Prostate gland (tissue), 2 donors: ENCODE measurements at regions not wholly inside any gene's neighbourhood (a gene's known extent, or its start where the extent isn't known, plus 50 kb on each side); places are given as distances from the start of the nearest gene placed in this dataset.

Source experiments
- DNase-seq: peaks from one replicate; pipeline ENCODE4 v3.0.0-alpha.2; 2019; ENCODE audit warnings: low spot score
- H3K27ac ChIP-seq, 2 donors: fragments of 200-600 bp; sonication (generic); 2 replicates each; pipeline ENCODE4 v1.5.1; 2017 to 2019
- H3K27me3 ChIP-seq: fragments of 200-600 bp; sonication (generic); replicated peaks from 2 replicates; pipeline ENCODE4 v1.5.1; 2019; ENCODE audit not compliant: insufficient read depth
- H3K36me3 ChIP-seq, 2 donors: fragments of 200-600 bp; sonication (generic); 1 replicate in 1 of 2; 2 replicates in 1 of 2; pipeline versions ENCODE4 v1.5.1 to v1.8.1; 2017 to 2019
- H3K4me1 ChIP-seq: fragments of 200-600 bp; sonication (generic); replicated peaks from 2 replicates; pipeline ENCODE4 v1.5.1; 2019
- H3K4me3 ChIP-seq, 2 donors: fragments of 200-600 bp; sonication (generic); 2 replicates each; pipeline ENCODE4 v1.5.1; 2017 to 2019
- H3K9me3 ChIP-seq: fragments of 200-600 bp; sonication (generic); 2 replicates; pipeline ENCODE4 v1.5.1; 2017
- POLR2A ChIP-seq: fragments of 450-650 bp; IDR thresholded peaks from one replicate; pipeline ENCODE4 v1.6.1; 2016; ENCODE audit warnings: antibody characterized with exemption, mild to moderate bottlenecking
- POLR2AphosphoS5 ChIP-seq: sonication (generic); formaldehyde crosslinking; IDR thresholded peaks from one replicate; pipeline ENCODE4 v1.6.1; 2017; ENCODE audit warnings: antibody characterized with exemption
- WGBS: methylation state at CpG from one replicate; pipeline ENCODE4 v1.1.5; 2018; 5-methylcytosine and 5-hydroxymethylcytosine counted together
- intact Hi-C: fragments of 100-400 bp; cut with DNase I; formaldehyde crosslinking; loops from one replicate; pipeline ENCODE4 v1.14.2; 2022
- TF ChIP-seq, protein P1 (sequence below), 4 experiments: fragments of 200-600 bp in 2 of 4; fragments of 450-650 bp in 2 of 4; sonication (generic) in 2 of 4; IDR thresholded peaks; 1 replicate in 3 of 4; 2 replicates in 1 of 4; pipeline ENCODE4 v1.5.1; 2016 to 2019; ENCODE audit warnings: antibody characterized with exemption in 4 of 4, mild to moderate bottlenecking in 2 of 4, moderate library complexity in 2 of 4

- Histone ChIP-seq H3K27ac (no peak overlapping the region), H3K4me3 (no peak overlapping the region), H3K9me3 (no peaks in the 10 kb centered on the region), H3K4me1 (peaks cover 7% of the 10 kb centered on the region), H3K36me3 (no peaks in the 10 kb centered on the region), H3K27me3 (peaks cover 17% of the 10 kb centered on the region)
- intact Hi-C loops: no loop called here
- DNase-seq: no peak
- TF ChIP-seq, protein P1, sequence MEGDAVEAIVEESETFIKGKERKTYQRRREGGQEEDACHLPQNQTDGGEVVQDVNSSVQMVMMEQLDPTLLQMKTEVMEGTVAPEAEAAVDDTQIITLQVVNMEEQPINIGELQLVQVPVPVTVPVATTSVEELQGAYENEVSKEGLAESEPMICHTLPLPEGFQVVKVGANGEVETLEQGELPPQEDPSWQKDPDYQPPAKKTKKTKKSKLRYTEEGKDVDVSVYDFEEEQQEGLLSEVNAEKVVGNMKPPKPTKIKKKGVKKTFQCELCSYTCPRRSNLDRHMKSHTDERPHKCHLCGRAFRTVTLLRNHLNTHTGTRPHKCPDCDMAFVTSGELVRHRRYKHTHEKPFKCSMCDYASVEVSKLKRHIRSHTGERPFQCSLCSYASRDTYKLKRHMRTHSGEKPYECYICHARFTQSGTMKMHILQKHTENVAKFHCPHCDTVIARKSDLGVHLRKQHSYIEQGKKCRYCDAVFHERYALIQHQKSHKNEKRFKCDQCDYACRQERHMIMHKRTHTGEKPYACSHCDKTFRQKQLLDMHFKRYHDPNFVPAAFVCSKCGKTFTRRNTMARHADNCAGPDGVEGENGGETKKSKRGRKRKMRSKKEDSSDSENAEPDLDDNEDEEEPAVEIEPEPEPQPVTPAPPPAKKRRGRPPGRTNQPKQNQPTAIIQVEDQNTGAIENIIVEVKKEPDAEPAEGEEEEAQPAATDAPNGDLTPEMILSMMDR (IDR thresholded peaks at IDR 0.05): no peak
- TF ChIP-seq POLR2AphosphoS5: no peak
- no peak for TF ChIP-seq POLR2A
- WGBS: 63% methylated on average over 24 of the region's 28 CpGs
These were observed 61.3 kb downstream of the UNCX start for GRCh38 chr7:1293950-1294411.

DNA sequence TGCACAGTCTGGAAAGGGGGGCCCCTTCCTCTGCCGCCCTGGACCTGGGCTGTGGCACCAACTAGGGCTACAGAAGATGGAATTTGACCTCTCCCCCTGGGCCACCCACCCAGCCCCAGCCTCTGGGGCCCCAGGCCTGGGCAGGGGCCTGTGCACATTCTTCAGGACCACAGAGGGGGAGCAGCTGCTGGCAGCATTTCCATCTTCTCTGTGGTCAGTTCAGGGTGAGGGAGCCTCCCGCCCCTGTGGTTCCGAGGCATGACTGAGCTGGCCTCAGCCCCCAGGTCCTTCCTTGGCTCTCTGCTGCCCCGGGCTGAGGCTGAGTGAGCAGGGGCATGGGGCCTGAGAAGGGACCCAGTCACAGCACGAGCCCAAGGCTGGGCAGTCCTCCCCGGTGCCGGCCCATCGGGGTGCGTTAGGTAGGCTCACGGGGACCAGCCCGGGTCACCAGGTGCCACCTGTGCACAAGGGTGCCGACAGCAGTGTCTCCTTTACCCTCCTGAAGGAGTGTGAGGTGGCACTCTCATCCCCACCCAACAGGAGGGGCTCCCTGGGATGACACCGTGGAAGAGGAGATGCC lies 63.2 kb downstream of the UNCX start:
- Histone ChIP-seq H3K4me1 (peaks cover 7% of the 10 kb centered on the region), H3K4me3 (no peak overlapping the region), H3K9me3 (no peaks in the 10 kb centered on the region), H3K36me3 (no peaks in the 10 kb centered on the region), H3K27me3 (peaks cover 29% of the 10 kb centered on the region), H3K27ac (no peak overlapping the region)
- DNase-seq: no peak
- intact Hi-C loops: no loop called here
- TF ChIP-seq, protein P1 (IDR thresholded peaks at IDR 0.05): no peak
- TF ChIP-seq POLR2AphosphoS5: no peak
- no peak for TF ChIP-seq POLR2A
- 90% methylated on average over 13 of the region's 13 CpGs for WGBS

DNA sequence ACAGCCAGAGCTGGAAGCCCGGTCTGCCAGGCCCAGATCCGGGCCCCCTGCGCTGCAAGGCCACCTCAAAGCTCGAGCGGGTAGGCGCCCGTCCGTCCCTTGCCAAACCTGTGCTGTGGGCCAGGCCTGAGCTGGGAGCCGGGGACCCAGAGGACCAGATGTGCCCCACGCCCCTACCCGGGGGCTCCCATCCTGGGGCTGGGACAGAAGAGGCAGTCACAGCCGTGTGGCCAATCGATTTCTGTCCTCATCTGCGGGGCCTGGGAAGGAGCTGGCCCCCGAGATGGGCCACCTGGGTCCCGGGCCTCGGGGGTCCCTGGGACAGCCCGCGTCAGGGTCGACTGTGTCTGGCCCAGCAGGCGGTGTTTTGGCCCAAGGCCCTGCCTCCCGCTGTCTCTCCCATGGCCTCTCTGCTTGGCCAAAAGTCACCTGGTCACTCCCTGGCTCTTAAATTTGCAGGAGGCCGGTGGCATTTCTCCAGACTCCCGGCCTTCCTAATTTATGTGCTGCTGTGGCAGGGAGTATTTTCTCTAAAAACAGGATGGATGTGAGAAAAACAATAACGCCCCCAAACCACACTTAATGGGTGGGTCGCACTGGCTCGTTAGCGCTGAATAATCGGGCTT lies 63.8 kb downstream of the UNCX start:
- no peaks in the 10 kb centered on the region for H3K36me3 ChIP-seq

DNA sequence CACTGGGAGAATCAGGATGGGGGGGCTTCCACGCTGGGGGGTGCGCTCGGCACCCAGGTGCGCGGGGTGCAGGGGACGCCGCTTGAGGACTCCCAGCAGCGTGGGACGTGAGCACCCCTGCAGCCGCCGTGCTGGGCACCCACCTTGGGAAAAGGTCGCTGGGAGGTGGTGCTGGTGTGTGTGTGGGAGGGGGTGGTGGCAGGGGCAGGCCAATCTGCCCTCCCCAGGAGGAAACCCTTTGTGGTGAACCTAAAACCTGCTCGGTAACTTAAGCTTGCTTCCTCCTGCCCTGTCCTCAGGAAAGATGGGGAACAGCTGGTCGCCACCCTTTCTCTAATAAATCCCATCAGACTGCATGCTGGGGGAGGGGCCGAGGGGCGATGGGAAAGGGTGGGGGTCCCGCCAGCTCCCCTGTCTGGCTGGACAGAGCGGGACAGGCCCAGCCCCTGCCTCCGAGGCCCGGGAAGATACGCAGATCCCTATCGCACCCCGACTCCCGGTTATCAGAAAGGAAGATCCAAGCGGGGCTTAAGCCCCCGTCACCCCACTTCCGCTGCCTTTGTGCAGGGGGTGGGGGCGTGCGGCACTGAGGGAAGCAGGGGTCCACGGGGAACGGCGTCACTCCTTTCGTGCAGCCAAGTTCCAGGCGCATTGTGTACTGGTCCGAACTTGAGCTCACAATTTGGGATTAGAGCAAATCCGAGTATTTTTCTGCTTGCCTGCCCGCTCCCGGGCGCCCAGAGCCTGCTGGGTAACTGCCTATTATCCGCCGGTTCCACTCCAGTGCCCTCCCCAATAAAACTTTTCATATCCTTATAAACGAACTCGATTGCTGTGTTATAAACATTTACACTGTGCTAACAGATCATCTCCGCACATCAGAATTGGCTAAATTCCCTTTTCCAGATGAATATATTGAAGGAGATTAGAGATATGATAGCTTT lies 64.6 kb downstream of the UNCX start:
- WGBS: 21% methylated on average over 44 of the region's 44 CpGs

More for the DNA sequence above, 63.8 kb downstream of the UNCX start:
- H3K9me3 ChIP-seq: no peaks in the 10 kb centered on the region
- TF ChIP-seq, protein P1 (IDR thresholded peaks at IDR 0.05): no peak
- TF ChIP-seq POLR2A (no peak), POLR2AphosphoS5 (no peak)
- no peak overlapping the region for H3K4me3 ChIP-seq
- peaks cover 7% of the 10 kb centered on the region for H3K4me1 ChIP-seq
- no peak overlapping the region for H3K27ac ChIP-seq
- intact Hi-C loops: no loop called here
- DNase-seq: no peak
- H3K27me3 ChIP-seq: peaks cover 33% of the 10 kb centered on the region
- 54% methylated on average over 28 of the region's 29 CpGs for WGBS

More for the DNA sequence above, 64.6 kb downstream of the UNCX start:
- no peak for DNase-seq
- H3K4me1 ChIP-seq: peaks cover 7% of the 10 kb centered on the region
- no peaks in the 10 kb centered on the region for H3K9me3 ChIP-seq
- peaks cover 37% of the 10 kb centered on the region for H3K27me3 ChIP-seq
- intact Hi-C loops: no loop called here
- peak; percentile 55 for TF ChIP-seq POLR2AphosphoS5
- TF ChIP-seq, protein P1 (IDR thresholded peaks at IDR 0.05): no peak
- TF ChIP-seq POLR2A: no peak
- H3K27ac ChIP-seq: no peak overlapping the region
- no peak overlapping the region for H3K4me3 ChIP-seq
- H3K36me3 ChIP-seq: no peaks in the 10 kb centered on the region
